ENCODE measurements at regions not wholly inside any gene's neighbourhood (a gene's known extent, or its start where the extent isn't known, plus 50 kb on each side); places are given as distances from the start of the nearest gene placed in this dataset.

DNA sequence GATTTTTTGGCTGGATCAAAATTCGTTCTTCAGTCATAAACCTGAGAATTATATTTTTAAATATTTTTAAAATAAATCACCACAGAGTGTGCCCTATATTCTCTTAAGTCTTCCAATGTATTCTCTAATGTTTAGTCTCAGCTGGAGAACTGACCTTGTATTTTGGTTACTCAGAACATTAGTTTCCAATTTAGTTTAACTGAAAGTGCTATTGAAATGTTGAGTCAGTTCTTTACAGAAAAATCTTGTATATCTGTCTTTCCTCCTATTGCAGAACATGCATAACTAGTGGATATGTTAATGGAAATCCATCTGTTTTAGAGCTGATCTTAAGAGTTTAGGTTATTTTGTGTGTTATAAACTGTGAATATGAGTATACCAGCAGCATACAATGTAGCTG, 422.7 kb upstream of the IGFBP3 start:
- peaks cover 7% of the 10 kb centered on the region for H3K4me1 Mint-ChIP-seq (ENCODE audit: low read depth, unreplicated experiment)
- H3K27me3 Mint-ChIP-seq (ENCODE audit: unreplicated experiment) = no peaks in the 10 kb centered on the region
- no peak for TF ChIP-seq CTCF (IDR thresholded peaks at IDR 0.05; ENCODE audit: unreplicated experiment)
- no TSS peak for BruUV-seq (replicated peaks)
- CTCF ChIA-PET = interaction anchor here (1.5 kb wide), 1 partner anchor 421 kb away, joined by 4 read pairs; no protein-coding TSS in a partner anchor
- H3K27ac Mint-ChIP-seq (ENCODE audit: unreplicated experiment) = no peak overlapping the region
- no peak overlapping the region for H3K4me3 Mint-ChIP-seq (ENCODE audit: low read depth, unreplicated experiment)
- no peaks in the 10 kb centered on the region for H3K36me3 Mint-ChIP-seq (ENCODE audit: insufficient read depth, unreplicated experiment)
- DNase-seq = no peak
- intact Hi-C loops (cut with micrococcal nuclease; ENCODE audit: unreplicated experiment) = no loop called here
- peaks cover 8% of the 10 kb centered on the region for H3K9me3 Mint-ChIP-seq (ENCODE audit: low read depth, unreplicated experiment)

- CTCF ChIA-PET = no interaction called here
Measured at GRCh38 chr7:46322937-46323336, 401.9 kb upstream of the IGFBP3 start.

DNA sequence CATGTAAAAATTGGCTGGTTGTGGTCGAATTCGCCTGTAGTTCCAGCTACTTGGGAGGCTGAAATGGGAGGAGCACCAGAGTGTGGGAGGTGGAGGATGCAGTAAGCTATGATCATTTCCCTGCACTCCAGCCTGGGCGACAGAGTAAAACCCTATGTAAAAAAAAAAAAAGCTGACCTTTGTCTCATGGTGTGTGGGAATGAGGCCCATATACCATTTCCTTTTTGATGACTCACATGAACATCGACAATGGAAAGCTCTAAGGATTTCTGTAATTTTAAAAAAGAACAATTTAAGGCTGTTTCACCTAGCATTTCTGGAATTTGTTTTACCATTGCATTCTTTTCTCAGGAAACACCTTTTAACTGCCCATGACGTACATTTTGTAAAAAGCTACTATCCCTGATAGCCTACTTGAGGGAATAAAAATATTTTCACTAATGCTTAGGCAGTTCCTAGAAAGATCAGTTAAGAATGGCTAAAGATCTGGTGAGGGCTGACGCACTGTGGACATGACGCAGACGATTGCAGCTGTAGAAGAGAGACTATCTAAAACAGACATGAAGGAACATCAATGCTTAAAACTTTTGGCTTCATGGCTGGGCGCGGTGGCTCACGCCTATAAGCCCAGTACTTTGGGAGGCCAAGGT, 400.6 kb upstream of the IGFBP3 start:
- H3K27me3 Mint-ChIP-seq (ENCODE audit: unreplicated experiment) = no peaks in the 10 kb centered on the region
- H3K36me3 Mint-ChIP-seq (ENCODE audit: insufficient read depth, unreplicated experiment) = no peaks in the 10 kb centered on the region
- intact Hi-C loops (cut with micrococcal nuclease; ENCODE audit: unreplicated experiment) = no loop called here
- DNase-seq = no peak
- H3K27ac Mint-ChIP-seq (ENCODE audit: unreplicated experiment) = no peak overlapping the region
- H3K4me1 Mint-ChIP-seq (ENCODE audit: low read depth, unreplicated experiment) = peaks cover 10% of the 10 kb centered on the region
- CTCF ChIA-PET = no interaction called here
- TF ChIP-seq CTCF (IDR thresholded peaks at IDR 0.05; ENCODE audit: unreplicated experiment) = no peak
- no peak overlapping the region for H3K4me3 Mint-ChIP-seq (ENCODE audit: low read depth, unreplicated experiment)
- no peaks in the 10 kb centered on the region for H3K9me3 Mint-ChIP-seq (ENCODE audit: low read depth, unreplicated experiment)
- BruUV-seq (replicated peaks) = no TSS peak

More at GRCh38 chr7:46322937-46323336, 401.9 kb upstream of the IGFBP3 start:
- no peak for DNase-seq
- Mint-ChIP-seq H3K36me3 (ENCODE audit: insufficient read depth, unreplicated experiment) (no peaks in the 10 kb centered on the region), H3K9me3 (ENCODE audit: low read depth, unreplicated experiment) (no peaks in the 10 kb centered on the region), H3K27me3 (ENCODE audit: unreplicated experiment) (no peaks in the 10 kb centered on the region), H3K4me1 (ENCODE audit: low read depth, unreplicated experiment) (peaks cover 10% of the 10 kb centered on the region), H3K4me3 (ENCODE audit: low read depth, unreplicated experiment) (no peak overlapping the region), H3K27ac (ENCODE audit: unreplicated experiment) (peak overlapping the region; percentile 4)
- no peak for TF ChIP-seq CTCF (IDR thresholded peaks at IDR 0.05; ENCODE audit: unreplicated experiment)
- no TSS peak for BruUV-seq (replicated peaks)
- intact Hi-C loops (cut with micrococcal nuclease; ENCODE audit: unreplicated experiment) = no loop called here

- CTCF ChIA-PET = no interaction called here
- no peak for TF ChIP-seq CTCF (IDR thresholded peaks at IDR 0.05; ENCODE audit: unreplicated experiment)
- Mint-ChIP-seq H3K27ac (ENCODE audit: unreplicated experiment) (no peak overlapping the region), H3K27me3 (ENCODE audit: unreplicated experiment) (no peaks in the 10 kb centered on the region), H3K4me3 (ENCODE audit: low read depth, unreplicated experiment) (no peak overlapping the region), H3K36me3 (ENCODE audit: insufficient read depth, unreplicated experiment) (no peaks in the 10 kb centered on the region), H3K4me1 (ENCODE audit: low read depth, unreplicated experiment) (peaks cover 10% of the 10 kb centered on the region), H3K9me3 (ENCODE audit: low read depth, unreplicated experiment) (no peaks in the 10 kb centered on the region)
- no TSS peak for BruUV-seq (replicated peaks)
- intact Hi-C loops (cut with micrococcal nuclease; ENCODE audit: unreplicated experiment) = no loop called here
- no peak for DNase-seq
Measured at GRCh38 chr7:46320956-46321355, 399.9 kb upstream of the IGFBP3 start.

All from Calu3 (cell line).